ENCODE measurements at regions not wholly inside any gene's neighbourhood (a gene's known extent, or its start where the extent isn't known, plus 50 kb on each side); places are given as distances from the start of the nearest gene placed in this dataset.

- no peak for TF ChIP-seq CTCF (conservative IDR thresholded peaks at IDR 0.05)
- Mint-ChIP-seq H3K27me3 (peaks cover 12% of the 10 kb centered on the region), H3K4me1 (ENCODE audit: unreplicated experiment) (peaks cover 18% of the 10 kb centered on the region), H3K27ac (no peak overlapping the region), H3K9me3 (no peaks in the 10 kb centered on the region), H3K36me3 (no peaks in the 10 kb centered on the region), H3K4me3 (no peak overlapping the region)
- DNase-seq (ENCODE audit: extremely low spot score, unreplicated experiment): no peak
Observed at GRCh38 chr9:134487066-134487710, 154.4 kb upstream of the COL5A1 start.

GRCh38 chr9:134488331-134489280, 153.0 kb upstream of the COL5A1 start:
- no peak overlapping the region for H3K4me3 Mint-ChIP-seq
- no peaks in the 10 kb centered on the region for H3K9me3 Mint-ChIP-seq
- no peak overlapping the region for H3K27ac Mint-ChIP-seq
- DNase-seq (ENCODE audit: extremely low spot score, unreplicated experiment): no peak
- no peaks in the 10 kb centered on the region for H3K36me3 Mint-ChIP-seq
- no peak for TF ChIP-seq CTCF (conservative IDR thresholded peaks at IDR 0.05)
- H3K27me3 Mint-ChIP-seq: peaks cover 15% of the 10 kb centered on the region
- peaks cover 28% of the 10 kb centered on the region for H3K4me1 Mint-ChIP-seq (ENCODE audit: unreplicated experiment)

GRCh38 chr9:134489621-134490408, 151.8 kb upstream of the COL5A1 start:
- Mint-ChIP-seq H3K27ac (no peak overlapping the region), H3K4me1 (ENCODE audit: unreplicated experiment) (peaks cover 28% of the 10 kb centered on the region), H3K4me3 (no peak overlapping the region), H3K27me3 (peaks cover 15% of the 10 kb centered on the region), H3K36me3 (no peaks in the 10 kb centered on the region), H3K9me3 (no peaks in the 10 kb centered on the region)
- TF ChIP-seq CTCF (conservative IDR thresholded peaks at IDR 0.05): no peak
- DNase-seq (ENCODE audit: extremely low spot score, unreplicated experiment): no peak

GRCh38 chr9:134490446-134490845, 151.2 kb upstream of the COL5A1 start:
- no peak for TF ChIP-seq CTCF (conservative IDR thresholded peaks at IDR 0.05)
- H3K4me3 Mint-ChIP-seq: no peak overlapping the region
- no peaks in the 10 kb centered on the region for H3K9me3 Mint-ChIP-seq
- no peaks in the 10 kb centered on the region for H3K36me3 Mint-ChIP-seq
- no peak overlapping the region for H3K27ac Mint-ChIP-seq
- DNase-seq (ENCODE audit: extremely low spot score, unreplicated experiment): no peak
- peaks cover 28% of the 10 kb centered on the region for H3K4me1 Mint-ChIP-seq (ENCODE audit: unreplicated experiment)
- H3K27me3 Mint-ChIP-seq: peaks cover 15% of the 10 kb centered on the region

- peaks cover 15% of the 10 kb centered on the region for H3K27me3 Mint-ChIP-seq
- H3K27ac Mint-ChIP-seq: no peak overlapping the region
- H3K4me1 Mint-ChIP-seq (ENCODE audit: unreplicated experiment): peaks cover 28% of the 10 kb centered on the region
- TF ChIP-seq CTCF (conservative IDR thresholded peaks at IDR 0.05): no peak
- no peak for DNase-seq (ENCODE audit: extremely low spot score, unreplicated experiment)
- H3K4me3 Mint-ChIP-seq: no peak overlapping the region
- no peaks in the 10 kb centered on the region for H3K9me3 Mint-ChIP-seq
- H3K36me3 Mint-ChIP-seq: no peaks in the 10 kb centered on the region
Observed at GRCh38 chr9:134491196-134491835, 150.3 kb upstream of the COL5A1 start.
